Esophagus muscularis mucosa (tissue), 4 donors: ENCODE measurements at regions not wholly inside any gene's neighbourhood (a gene's known extent, or its start where the extent isn't known, plus 50 kb on each side); places are given as distances from the start of the nearest gene placed in this dataset.

Experiments used
- EP300 ChIP-seq: sonication (generic); formaldehyde crosslinking; IDR thresholded peaks from one replicate; pipeline ENCODE4 v1.6.1; 2017; ENCODE audit warnings: antibody characterized with exemption
- POLR2AphosphoS5 ChIP-seq, 2 donors: sonication (generic); formaldehyde crosslinking; IDR thresholded peaks; one replicate each; pipeline ENCODE4 v1.6.1; 2017; ENCODE audit warnings: antibody characterized with exemption in 2 of 2
- TF ChIP-seq, protein P1 (sequence below), 3 experiments: fragments of 200-600 bp in 2 of 3; fragments of 450-650 bp in 1 of 3; sonication (generic) in 2 of 3; IDR thresholded peaks; one replicate each; pipeline ENCODE4 v1.5.1; 2017 to 2019; ENCODE audit warnings: antibody characterized with exemption in 3 of 3, mild to moderate bottlenecking in 2 of 3, moderate library complexity in 1 of 3

DNA sequence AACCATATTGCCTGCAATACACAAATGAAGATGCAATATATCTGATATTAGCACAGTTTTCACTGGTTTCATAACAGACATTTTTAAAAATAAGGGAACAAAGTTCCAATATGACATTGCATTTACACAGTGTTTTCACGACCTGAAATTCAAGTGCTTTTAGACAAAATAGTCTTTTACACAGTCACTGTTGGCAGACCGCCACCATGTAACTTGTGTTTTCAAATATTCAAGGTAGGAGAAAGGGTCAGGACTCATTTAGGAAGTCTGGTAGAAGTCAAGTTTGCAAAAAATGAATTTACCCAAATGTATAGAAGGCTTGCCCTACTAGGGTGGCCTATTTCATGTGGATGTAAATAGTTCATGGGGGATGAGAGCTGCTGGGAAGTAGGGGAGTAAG, 98.1 kb upstream of the TAS2R1 start:
- TF ChIP-seq, protein P1, sequence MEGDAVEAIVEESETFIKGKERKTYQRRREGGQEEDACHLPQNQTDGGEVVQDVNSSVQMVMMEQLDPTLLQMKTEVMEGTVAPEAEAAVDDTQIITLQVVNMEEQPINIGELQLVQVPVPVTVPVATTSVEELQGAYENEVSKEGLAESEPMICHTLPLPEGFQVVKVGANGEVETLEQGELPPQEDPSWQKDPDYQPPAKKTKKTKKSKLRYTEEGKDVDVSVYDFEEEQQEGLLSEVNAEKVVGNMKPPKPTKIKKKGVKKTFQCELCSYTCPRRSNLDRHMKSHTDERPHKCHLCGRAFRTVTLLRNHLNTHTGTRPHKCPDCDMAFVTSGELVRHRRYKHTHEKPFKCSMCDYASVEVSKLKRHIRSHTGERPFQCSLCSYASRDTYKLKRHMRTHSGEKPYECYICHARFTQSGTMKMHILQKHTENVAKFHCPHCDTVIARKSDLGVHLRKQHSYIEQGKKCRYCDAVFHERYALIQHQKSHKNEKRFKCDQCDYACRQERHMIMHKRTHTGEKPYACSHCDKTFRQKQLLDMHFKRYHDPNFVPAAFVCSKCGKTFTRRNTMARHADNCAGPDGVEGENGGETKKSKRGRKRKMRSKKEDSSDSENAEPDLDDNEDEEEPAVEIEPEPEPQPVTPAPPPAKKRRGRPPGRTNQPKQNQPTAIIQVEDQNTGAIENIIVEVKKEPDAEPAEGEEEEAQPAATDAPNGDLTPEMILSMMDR (IDR thresholded peaks at IDR 0.05), result no peak
- no peak for TF ChIP-seq EP300
- TF ChIP-seq POLR2AphosphoS5 (IDR thresholded peaks at IDR 0.05), result no peak
